HCT116 (cell line): ENCODE measurements at regions not wholly inside any gene's neighbourhood (a gene's known extent, or its start where the extent isn't known, plus 50 kb on each side); places are given as distances from the start of the nearest gene placed in this dataset.

ENCODE experiments used
- ATAC-seq: fragments of 200-7000 bp; cut with Tn5 transposase; 2 replicates; pipeline ENCODE4 v1.9.1; 2020; ENCODE audit warnings: mild to moderate bottlenecking, moderate library complexity
- BruUV-seq: library from RNA; stranded (reverse); fragments of 400-500 nt; replicated peaks from 2 replicates; lab custom pipeline; 2021; lab: Mats Ljungman, UMichigan
- CTCF ChIA-PET: fragments of 300-600 bp; sonication (Branson Sonifier 250); formaldehyde crosslinking; loops from one replicate; lab custom pipeline; 2021; ENCODE audit warnings: antibody characterized with exemption; lab: Charles Lee
- POLR2A ChIA-PET: fragments of 300-600, 350-600 bp; sonication (Branson Sonifier 250); formaldehyde crosslinking; loops from one replicate; lab custom pipeline; 2021; ENCODE audit warnings: antibody characterized with exemption; lab: Charles Lee
- RAD21 ChIA-PET, 2 experiments: fragments of 300-600 bp; sonication (Branson Sonifier 250); formaldehyde crosslinking; loops; one replicate each; lab custom pipeline; 2023; ENCODE audit warnings: low total read pairs in 2 of 2; ENCODE audit not compliant: uncharacterized antibody in 2 of 2, unreplicated experiment in 2 of 2, low non-redundant PET in 1 of 2; lab: Charles Lee
- DNase-seq: peaks from one replicate; pipeline ENCODE4 v3.0.0-alpha.2; 2010; ENCODE audit warnings: low read depth, low spot score
- H2AFZ ChIP-seq: fragments of 200-600 bp; shearing (Covaris generic), sonication (generic); 2 replicates; pipeline ENCODE4 v1.6.1; 2017; ENCODE audit warnings: low read depth, mixed run types, mixed read lengths, antibody characterized with exemption, low read length; ENCODE audit not compliant: poor library complexity, severe bottlenecking
- H3K27ac ChIP-seq: 2 replicates; pipeline ENCODE4 v1.5.1; 2012; ENCODE audit warnings: low read depth, low read length
- H3K27me3 ChIP-seq: fragments of 200-600 bp; sonication (generic); 2 replicates; pipeline ENCODE4 v1.6.1; 2016; ENCODE audit warnings: mixed run types, low read length, mixed read lengths; ENCODE audit not compliant: insufficient read depth
- H3K36me3 ChIP-seq, 2 experiments: fragments of 200-500 bp in 1 of 2; fragments of 200-600 bp in 1 of 2; sonication (Bioruptor generic) in 1 of 2; sonication (generic) in 1 of 2; 2 replicates each; pipeline versions ENCODE4 v1.5.1 to v1.6.1; 2014 to 2016; ENCODE audit warnings: low read length in 2 of 2, inconsistent platforms in 1 of 2, mixed read lengths in 1 of 2, mixed run types in 1 of 2; ENCODE audit not compliant: insufficient read depth in 2 of 2, control insufficient read depth in 1 of 2
- H3K4me1 ChIP-seq, 2 experiments: fragments of 200-600 bp in 1 of 2; sonication (generic) in 1 of 2; 2 replicates each; pipeline versions ENCODE4 v1.5.1 to v1.6.1; 2012 to 2017; ENCODE audit warnings: low read length in 2 of 2, inconsistent platforms in 1 of 2, mild to moderate bottlenecking in 1 of 2, mixed read lengths in 1 of 2, mixed run types in 1 of 2, moderate library complexity in 1 of 2; ENCODE audit not compliant: insufficient read depth in 2 of 2, control insufficient read depth in 1 of 2
- H3K4me2 ChIP-seq: fragments of 200-600 bp; sonication (generic); 2 replicates; pipeline ENCODE4 v1.6.1; 2017; ENCODE audit warnings: mixed run types, low read length, mixed read lengths
- H3K4me3 ChIP-seq, 2 experiments: fragments of 200-600 bp in 1 of 2; sonication (generic) in 1 of 2; replicated peaks in 1 of 2; 2 replicates each; pipeline ENCODE4 v1.5.1; 2011 to 2016; ENCODE audit warnings: low read length in 2 of 2, control low read depth in 1 of 2, low read depth in 1 of 2, mild to moderate bottlenecking in 1 of 2, mixed read lengths in 1 of 2, mixed run types in 1 of 2
- H3K79me2 ChIP-seq: fragments of 200-600 bp; sonication (generic); 2 replicates; pipeline ENCODE4 v1.6.1; 2017; ENCODE audit warnings: mild to moderate bottlenecking, mixed run types, low read length, moderate library complexity, mixed read lengths; ENCODE audit not compliant: insufficient read depth
- H3K9ac ChIP-seq: fragments of 200-600 bp; sonication (generic); 2 replicates; pipeline ENCODE4 v1.6.1; 2016; ENCODE audit warnings: low read length, mixed read lengths
- H3K9me2 ChIP-seq: fragments of 200-600 bp; sonication (generic), shearing (Covaris generic); 2 replicates; pipeline ENCODE4 v1.6.1; 2017; ENCODE audit warnings: mixed run types, mild to moderate bottlenecking, moderate library complexity; ENCODE audit not compliant: insufficient read depth
- H3K9me3 ChIP-seq, 2 experiments: fragments of 200-500 bp in 1 of 2; fragments of 200-600 bp in 1 of 2; sonication (Bioruptor generic) in 1 of 2; sonication (generic) in 1 of 2; 2 replicates each; pipeline ENCODE4 v1.6.1; 2014 to 2017; ENCODE audit warnings: low read length in 2 of 2, mixed read lengths in 2 of 2, inconsistent platforms in 1 of 2, low read depth in 1 of 2, mild to moderate bottlenecking in 1 of 2, mixed run types in 1 of 2, moderate library complexity in 1 of 2; ENCODE audit not compliant: control insufficient read depth in 1 of 2, insufficient read depth in 1 of 2
- H4K20me1 ChIP-seq: fragments of 200-600 bp; sonication (generic), shearing (Covaris generic); 2 replicates; pipeline ENCODE4 v1.6.1; 2017; ENCODE audit warnings: mixed run types, mild to moderate bottlenecking, moderate library complexity; ENCODE audit not compliant: insufficient read depth
- ATF3 ChIP-seq: IDR thresholded peaks from 2 replicates; pipeline ENCODE4 v1.6.1; 2012
- CBX3 ChIP-seq: IDR thresholded peaks from 2 replicates; pipeline ENCODE4 v1.6.1; 2012; ENCODE audit warnings: low read depth
- CTCF ChIP-seq, 3 experiments: fragments of 200-600 bp in 1 of 3; sonication (generic) in 1 of 3; IDR thresholded peaks in 2 of 3; conservative IDR thresholded peaks in 1 of 3; 2 replicates each; pipeline ENCODE4 v1.5.1; 2012 to 2017; ENCODE audit warnings: low read depth in 2 of 3, low read length in 2 of 3, antibody characterized with exemption in 1 of 3, borderline replicate concordance in 1 of 3, control low read depth in 1 of 3, mild to moderate bottlenecking in 1 of 3, mixed read lengths in 1 of 3, mixed run types in 1 of 3, moderate library complexity in 1 of 3; ENCODE audit not compliant: insufficient read depth in 1 of 3
- EGR1 ChIP-seq: IDR thresholded peaks from 2 replicates; pipeline ENCODE4 v1.6.1; 2012; ENCODE audit warnings: low read depth
- ELF1 ChIP-seq: IDR thresholded peaks from 2 replicates; pipeline ENCODE4 v1.6.1; 2012; ENCODE audit warnings: low read depth, borderline replicate concordance
- JUND ChIP-seq: IDR thresholded peaks from 2 replicates; pipeline ENCODE4 v1.6.1; 2012
- RAD21 ChIP-seq: IDR thresholded peaks from 2 replicates; pipeline ENCODE4 v1.6.1; 2012; ENCODE audit warnings: low read depth, mild to moderate bottlenecking
- REST ChIP-seq: IDR thresholded peaks from 2 replicates; pipeline ENCODE4 v1.6.1; 2012; ENCODE audit warnings: low read depth
- SP1 ChIP-seq: IDR thresholded peaks from 2 replicates; pipeline ENCODE4 v1.6.1; 2012; ENCODE audit warnings: low read depth
- SRF ChIP-seq: IDR thresholded peaks from 2 replicates; pipeline ENCODE4 v1.6.1; 2012; ENCODE audit warnings: low read depth
- TCF7L2 ChIP-seq: IDR thresholded peaks from 2 replicates; pipeline ENCODE4 v1.7.0; 2011; ENCODE audit warnings: borderline replicate concordance, inconsistent platforms; ENCODE audit not compliant: insufficient read depth, insufficient read length; ENCODE audit errors: extremely low read depth
- intact Hi-C: fragments of 100-400 bp; cut with micrococcal nuclease; formaldehyde crosslinking; loops from 2 replicates; pipeline ENCODE4 v1.10.0; 2022
- TF ChIP-seq, protein P1 (sequence below): IDR thresholded peaks from 2 replicates; pipeline ENCODE4 v1.6.1; 2012

DNA sequence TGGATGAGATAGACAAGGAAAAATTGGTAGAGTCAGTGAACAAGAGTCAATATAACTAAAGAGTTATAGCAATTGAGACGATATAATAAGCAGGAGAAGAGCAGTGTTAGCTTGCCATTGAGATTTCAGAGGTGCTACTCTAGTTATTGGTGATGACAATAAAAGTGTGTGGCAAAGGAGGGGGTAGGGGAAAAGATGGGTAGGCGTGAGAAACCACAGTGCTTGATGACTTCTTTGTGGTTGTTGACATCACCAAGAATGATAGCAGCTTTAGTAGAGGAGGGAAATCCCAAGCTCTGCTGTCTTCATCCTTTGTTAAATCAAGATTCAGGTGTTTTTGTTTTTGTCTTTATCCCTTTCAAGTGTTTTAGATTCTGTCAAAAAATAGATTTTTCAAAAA is 179.9 kb upstream of the PPP3CA start:
- RAD21 ChIA-PET = no interaction called here
- Histone ChIP-seq H3K79me2 (no peaks in the 10 kb centered on the region), H3K9ac (no peak overlapping the region), H4K20me1 (no peaks in the 10 kb centered on the region), H3K27me3 (no peaks in the 10 kb centered on the region), H3K4me3 (no peak overlapping the region), H2AFZ (no peak overlapping the region), H3K9me2 (no peaks in the 10 kb centered on the region), H3K4me2 (no peak overlapping the region), H3K9me3 (no peaks in the 10 kb centered on the region), H3K4me1 (no peaks in the 10 kb centered on the region), H3K27ac (no peak overlapping the region), H3K36me3 (no peaks in the 10 kb centered on the region)
- intact Hi-C loops = no loop called here
- DNase-seq (no peak), ATAC-seq (no peak)
- no TSS peak for BruUV-seq
- POLR2A ChIA-PET = no interaction called here
- no peak for TF ChIP-seq ELF1
- no peak for TF ChIP-seq RAD21
- no peak for TF ChIP-seq ATF3
- TF ChIP-seq SP1 = no peak
- TF ChIP-seq, protein P1, sequence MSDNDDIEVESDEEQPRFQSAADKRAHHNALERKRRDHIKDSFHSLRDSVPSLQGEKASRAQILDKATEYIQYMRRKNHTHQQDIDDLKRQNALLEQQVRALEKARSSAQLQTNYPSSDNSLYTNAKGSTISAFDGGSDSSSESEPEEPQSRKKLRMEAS = no peak
- TF ChIP-seq CTCF (IDR thresholded peaks at IDR 0.05 in 2 of 3, conservative IDR thresholded peaks at IDR 0.05 in 1 of 3; ENCODE audit: borderline replicate concordance in 1 of 3, insufficient read depth in 1 of 3, low read depth in 2 of 3, low read length in 2 of 3) = no peak
- no peak for TF ChIP-seq SRF
- no peak for TF ChIP-seq EGR1
- TF ChIP-seq REST = no peak
- TF ChIP-seq CBX3 = no peak
- no peak for TF ChIP-seq TCF7L2
- TF ChIP-seq JUND = no peak
- CTCF ChIA-PET = no interaction called here
